22Rv1 (cell line): ENCODE measurements at regions not wholly inside any gene's neighbourhood (a gene's known extent, or its start where the extent isn't known, plus 50 kb on each side); places are given as distances from the start of the nearest gene placed in this dataset.
"Not testable (repeated sequence)": the region's sequence is repeated elsewhere in the genome, so short reads cannot be mapped to it uniquely, and the experiment has no call there.

Experiments
- H3K27ac ChIP-seq: fragments of 450-650 bp; 2 replicates; pipeline ENCODE4 v1.5.1; 2017
- CTCF ChIP-seq: fragments of 450-650 bp; IDR thresholded peaks from 2 replicates; pipeline ENCODE4 v1.5.1; 2017; ENCODE audit warnings: mild to moderate bottlenecking
- ZFX ChIP-seq: fragments of 450-650 bp; IDR thresholded peaks from 2 replicates; pipeline ENCODE4 v1.6.1; 2017; ENCODE audit warnings: antibody characterized with exemption, borderline replicate concordance

DNA sequence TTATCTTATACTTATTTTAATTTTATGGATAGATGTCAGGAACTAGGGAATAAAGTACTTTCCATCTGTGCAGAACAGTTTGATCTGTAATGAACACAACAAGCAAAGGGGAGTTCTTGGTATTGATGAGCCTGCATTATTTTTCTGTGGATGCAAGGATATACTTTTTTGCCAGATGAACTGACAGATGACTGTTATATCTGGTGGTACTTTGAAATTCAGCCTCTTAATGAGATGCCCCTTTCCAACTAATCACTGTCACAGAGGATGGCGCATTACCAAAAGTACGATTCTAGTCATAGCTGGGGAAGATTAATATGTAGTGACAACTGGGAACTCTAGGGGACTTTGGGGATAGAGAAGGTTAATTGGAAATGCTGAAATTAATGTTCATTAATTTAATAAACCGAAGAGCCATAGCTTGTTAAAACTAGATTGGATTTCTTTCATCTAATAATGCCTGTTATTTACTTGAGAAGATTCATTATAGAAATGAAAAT, 603.4 kb upstream of the CNTN5 start:
- H3K27ac ChIP-seq: no peak overlapping the region
- TF ChIP-seq CTCF: no peak
- TF ChIP-seq ZFX: no peak

- TF ChIP-seq CTCF: no peak
- no peak overlapping the region for H3K27ac ChIP-seq
These were observed 596.8 kb upstream of the CNTN5 start for GRCh38 chr11:98423933-98424332.

DNA sequence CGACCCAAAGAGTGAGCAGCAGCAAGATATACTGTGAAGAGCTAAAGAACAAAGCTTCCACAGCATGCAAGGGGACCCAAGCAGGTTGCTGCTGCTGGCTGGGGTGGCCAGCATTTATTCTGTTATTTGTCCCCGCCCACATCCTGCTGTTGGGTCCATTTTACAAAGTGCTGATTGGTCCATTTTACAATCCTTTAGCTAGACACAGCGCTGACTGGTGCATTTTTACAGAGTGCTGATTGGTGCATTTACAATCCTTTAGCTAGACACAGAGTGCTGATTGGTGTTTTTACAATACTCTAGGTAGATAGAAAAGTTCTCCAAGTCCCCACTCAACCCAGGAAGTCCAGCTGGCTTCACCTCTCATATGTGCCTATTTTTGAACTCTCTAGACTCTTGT, 596.0 kb upstream of the CNTN5 start:
- H3K27ac ChIP-seq: not testable (repeated sequence)

GRCh38 chr11:98431463-98432359, 589.0 kb upstream of the CNTN5 start:
- no peak for TF ChIP-seq CTCF
- no peak for TF ChIP-seq ZFX
- H3K27ac ChIP-seq: no peak overlapping the region

DNA sequence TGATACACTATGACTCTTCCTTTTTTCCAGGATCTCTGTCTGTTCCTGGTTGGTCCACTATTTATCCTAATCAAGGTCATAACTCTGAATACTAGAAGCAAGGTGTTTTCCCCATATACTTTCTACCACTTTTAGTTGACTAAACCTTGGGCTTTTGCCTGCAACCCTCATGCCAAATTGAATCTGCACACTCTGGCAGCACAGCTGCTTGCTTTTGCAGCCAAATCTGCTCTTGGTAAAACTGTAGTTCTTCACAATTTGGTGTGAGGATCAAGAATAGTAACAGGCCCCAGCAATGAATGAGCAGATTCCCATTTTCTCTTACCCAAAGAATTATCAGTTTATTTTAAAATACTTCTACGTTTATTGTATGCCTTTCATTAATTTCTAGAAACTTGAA, 586.5 kb upstream of the CNTN5 start:
- TF ChIP-seq CTCF (no peak), ZFX (no peak)
- no peak overlapping the region for H3K27ac ChIP-seq

GRCh38 chr11:98453378-98453777, 567.4 kb upstream of the CNTN5 start:
- TF ChIP-seq ZFX (no peak), CTCF (no peak)
- no peak overlapping the region for H3K27ac ChIP-seq

GRCh38 chr11:98455500-98456307, 565.0 kb upstream of the CNTN5 start:
- TF ChIP-seq CTCF (peak; percentile 19), ZFX (no peak)
- H3K27ac ChIP-seq: no peak overlapping the region
